Stimulated activated CD8-positive, alpha-beta memory T cell treated with anti-CD3 and anti-CD28 coated beads, Interleukin-4, amount 100 ng/mL, for 24 hours (primary cell): ENCODE measurements at regions not wholly inside any gene's neighbourhood (a gene's known extent, or its start where the extent isn't known, plus 50 kb on each side); places are given as distances from the start of the nearest gene placed in this dataset.
A peak's percentile ranks its signal among the peaks of the same experiment; 100 is the strongest.
"Not testable (repeated sequence)": the region's sequence is repeated elsewhere in the genome, so short reads cannot be mapped to it uniquely, and the experiment has no call there.

Experiments used
- DNase-seq: peaks from one replicate; pipeline ENCODE4 v3.0.0-alpha.2; 2020; ENCODE audit warnings: low read depth

- DNase-seq: not testable (repeated sequence)
Observed at GRCh38 chr14:37891500-37891899, 296.1 kb downstream of the TTC6 start.

DNA sequence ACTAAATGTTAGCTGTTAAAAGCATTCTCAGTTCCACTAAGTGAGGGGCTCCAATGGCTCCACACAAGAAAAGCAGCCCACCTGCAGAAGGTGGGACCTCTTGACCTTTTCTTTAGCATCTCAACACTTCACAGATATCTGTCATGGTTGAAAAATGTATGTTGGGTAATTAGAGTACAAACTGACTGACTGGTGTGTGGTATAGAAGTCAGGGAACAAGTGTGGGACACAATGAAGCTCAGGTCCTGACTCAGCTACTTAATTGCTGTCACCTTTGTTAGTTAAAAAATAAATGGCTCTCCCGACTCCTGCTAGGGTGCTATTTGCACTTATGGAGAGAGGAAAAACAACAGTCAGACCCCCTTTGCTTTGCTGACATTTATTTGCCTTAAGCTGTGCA lies 299.0 kb downstream of the TTC6 start:
- DNase-seq: no peak

DNA sequence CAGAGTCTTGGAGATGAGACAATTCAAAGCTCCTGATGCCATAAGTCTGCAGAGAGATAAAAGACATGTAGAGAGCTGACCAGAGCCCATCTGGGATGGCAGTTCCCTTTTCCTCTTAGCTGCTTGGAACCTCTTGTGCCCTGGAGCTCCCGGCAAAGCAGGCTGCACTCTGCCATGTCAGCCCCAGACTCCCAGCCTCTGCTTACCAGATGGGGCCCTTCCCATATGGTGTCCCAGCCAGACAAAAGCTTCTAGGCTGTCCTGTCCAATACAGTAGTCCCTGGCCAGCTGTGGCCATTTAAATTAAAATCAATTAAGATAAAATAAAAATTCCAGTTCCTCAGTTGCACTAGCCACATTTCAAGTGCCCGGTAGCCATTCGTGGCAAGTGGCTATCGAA lies 303.9 kb downstream of the TTC6 start:
- no peak for DNase-seq

DNA sequence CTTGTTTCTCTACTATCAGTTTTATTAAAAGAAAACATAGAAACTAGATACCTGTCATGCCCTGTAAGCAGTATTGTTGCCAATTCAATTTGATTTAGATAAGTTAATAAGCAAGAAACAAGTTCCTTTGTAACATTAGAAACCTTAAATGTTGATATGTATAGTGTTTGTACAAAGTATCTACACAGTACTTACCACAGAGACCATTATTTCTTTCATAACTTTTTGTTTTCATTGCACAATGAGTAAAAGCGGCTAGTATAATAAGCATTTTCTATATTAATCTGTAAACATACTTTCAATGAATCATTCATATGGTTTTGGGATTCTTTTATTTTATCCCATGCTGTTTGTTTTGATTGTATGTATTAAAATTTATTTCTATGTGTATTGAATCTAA lies 305.1 kb downstream of the TTC6 start:
- DNase-seq: no peak

DNA sequence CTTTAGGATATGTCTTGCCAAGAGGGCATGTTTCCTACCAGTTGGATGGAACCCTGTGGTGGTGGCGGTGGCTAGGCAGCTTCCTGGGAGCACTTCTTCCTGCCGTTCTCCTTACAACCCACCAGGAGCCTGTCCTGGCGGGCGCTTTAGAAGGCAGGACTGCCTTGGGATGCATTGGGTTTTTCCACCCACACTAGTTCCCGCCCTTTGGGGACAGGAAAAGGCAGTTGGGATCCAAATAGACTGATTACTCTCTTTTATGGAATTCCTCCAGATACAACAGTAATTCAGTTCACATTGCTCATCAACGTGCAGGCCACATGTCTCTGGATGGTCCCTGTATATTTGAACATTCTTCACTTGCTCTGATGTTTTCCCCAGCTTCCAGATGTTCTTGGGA lies 305.7 kb upstream of the SSTR1 start:
- DNase-seq: no peak

- DNase-seq: no peak
Observed at GRCh38 chr14:37903343-37904191, 304.1 kb upstream of the SSTR1 start.

- no peak for DNase-seq
Observed at GRCh38 chr14:37924622-37925021, 283.1 kb upstream of the SSTR1 start.

GRCh38 chr14:37932008-37932407 lies 275.7 kb upstream of the SSTR1 start:
- no peak for DNase-seq

GRCh38 chr14:37932481-37932880 lies 275.2 kb upstream of the SSTR1 start:
- no peak for DNase-seq

DNA sequence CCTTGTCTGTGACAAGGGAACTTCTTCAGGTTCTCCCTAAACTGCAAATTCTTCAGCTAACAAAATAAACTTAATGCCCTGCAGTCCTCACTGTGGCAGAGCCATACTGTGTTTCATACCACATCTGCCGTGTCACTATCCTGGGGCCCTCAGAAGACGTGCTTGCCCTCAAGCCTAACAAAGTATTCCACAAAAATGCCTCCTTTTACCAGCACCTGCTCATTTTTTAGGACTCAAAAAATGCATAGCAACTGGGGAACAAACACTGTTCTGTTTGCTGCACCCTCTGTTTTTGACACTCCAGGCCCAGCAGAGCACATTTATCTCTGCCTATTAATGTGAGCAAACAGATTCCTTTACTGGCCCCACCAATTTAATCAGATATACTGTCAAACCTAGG lies 270.7 kb upstream of the SSTR1 start:
- no peak for DNase-seq

- no peak for DNase-seq
Observed at GRCh38 chr14:37939442-37940028, 268.2 kb upstream of the SSTR1 start.

DNA sequence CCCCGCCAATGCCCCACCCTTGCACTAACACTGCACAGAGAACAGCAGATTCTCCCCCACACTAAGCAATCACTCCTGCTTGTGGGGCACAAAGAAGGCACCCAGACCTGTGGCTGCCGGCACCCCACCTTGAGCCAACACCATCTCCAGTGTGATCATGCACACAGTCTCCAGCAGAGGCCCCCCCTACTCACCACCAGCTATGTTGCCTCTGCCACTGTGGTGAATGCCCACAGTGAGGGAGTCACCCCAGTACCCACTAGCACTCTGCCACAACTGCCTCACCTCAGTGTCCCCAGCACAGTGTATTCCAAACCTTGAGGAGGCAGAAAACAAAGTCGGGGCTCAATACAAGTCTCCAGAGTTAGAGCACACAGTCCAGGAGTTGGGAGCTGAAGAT lies 261.7 kb upstream of the SSTR1 start:
- no peak for DNase-seq

DNA sequence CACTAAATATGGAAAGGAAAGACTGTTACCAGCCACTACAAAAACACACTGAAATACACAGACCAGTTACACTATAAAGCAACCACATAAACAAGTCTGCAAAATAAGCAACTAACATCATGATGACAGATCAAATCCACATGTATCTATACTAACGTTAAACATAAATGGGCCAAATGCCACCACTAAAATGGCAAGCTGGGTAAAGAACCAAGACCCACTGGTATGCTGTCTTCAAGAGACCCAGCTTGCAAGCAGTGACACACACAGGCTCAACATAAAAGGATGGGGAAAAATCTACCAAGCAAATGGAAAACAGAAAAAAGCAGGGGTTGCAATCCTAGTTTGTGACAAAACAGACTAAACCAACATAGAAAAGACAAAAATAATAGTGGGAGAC lies 260.9 kb upstream of the SSTR1 start:
- DNase-seq: no peak

GRCh38 chr14:37948266-37948665 lies 259.4 kb upstream of the SSTR1 start:
- no peak for DNase-seq

DNA sequence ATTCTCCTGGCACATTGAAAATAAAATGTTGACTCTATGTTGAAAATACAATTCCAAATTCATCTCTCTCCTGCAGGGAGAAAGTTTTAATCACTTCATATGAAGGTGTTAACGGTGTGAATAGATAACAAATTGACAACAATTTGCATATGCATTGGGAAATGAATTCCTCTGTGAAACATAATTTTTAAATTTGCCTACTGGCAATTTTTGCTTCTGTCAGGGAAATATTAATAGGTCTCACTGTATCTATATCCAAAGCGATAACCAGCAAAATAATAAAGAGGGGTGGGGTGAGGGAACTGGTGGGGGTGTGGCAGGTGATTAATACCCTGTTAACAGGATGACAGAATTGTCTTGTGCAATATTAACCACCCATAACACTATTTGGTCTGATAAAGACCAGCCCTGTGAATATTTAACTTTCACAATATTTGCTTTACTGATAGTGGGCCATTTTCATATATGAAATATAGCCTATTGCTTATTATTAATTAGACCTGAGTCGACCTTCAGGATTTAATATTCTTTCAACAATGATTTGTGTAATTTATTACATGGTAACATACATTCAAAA lies 239.0 kb upstream of the SSTR1 start:
- DNase-seq: no peak

DNA sequence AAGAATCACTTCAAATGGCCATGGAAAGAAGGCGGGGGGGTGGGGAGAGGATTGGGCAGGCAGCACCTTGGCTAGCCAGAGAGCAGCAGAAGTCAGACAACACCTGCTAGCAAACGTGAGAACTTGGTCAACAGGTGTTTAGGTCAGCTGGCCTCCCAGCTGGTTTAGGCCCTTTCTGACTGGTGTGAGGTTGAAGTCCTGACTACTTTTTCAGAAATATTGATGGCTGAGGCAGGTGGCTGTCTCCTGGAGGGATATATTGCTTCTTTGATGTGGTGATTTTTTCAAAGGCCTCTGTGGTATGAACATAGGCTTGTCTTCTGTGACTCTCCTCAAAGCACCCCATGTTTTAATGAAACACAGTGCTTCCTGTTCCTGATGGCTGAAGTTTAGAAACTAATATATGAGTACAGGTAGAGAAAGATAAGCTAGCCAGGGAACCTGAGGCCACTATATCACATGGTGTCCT lies 238.2 kb upstream of the SSTR1 start:
- DNase-seq: no peak

- no peak for DNase-seq
Observed at GRCh38 chr14:37970696-37971095, 237.0 kb upstream of the SSTR1 start.

GRCh38 chr14:37972941-37973887 lies 234.5 kb upstream of the SSTR1 start:
- no peak for DNase-seq

DNA sequence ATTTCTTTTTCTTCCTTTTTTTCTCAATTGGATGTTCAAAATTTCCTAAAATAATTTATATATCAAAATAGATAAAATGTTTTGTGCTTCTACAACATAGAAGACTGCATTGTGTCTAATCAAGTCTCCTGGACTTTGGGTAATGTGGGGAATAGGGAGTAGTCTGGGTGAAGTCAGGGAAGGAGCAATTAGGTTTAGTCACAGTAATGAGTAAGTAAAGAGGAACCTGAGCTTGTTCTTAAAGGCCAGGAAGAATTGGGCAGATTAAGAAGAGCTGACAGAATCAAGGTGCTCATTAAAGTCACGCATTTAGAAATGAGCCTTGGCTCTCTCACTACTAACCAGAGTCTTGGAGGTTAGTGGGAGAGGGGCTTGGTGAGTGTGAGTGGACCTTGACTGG lies 233.3 kb upstream of the SSTR1 start:
- no peak for DNase-seq

DNA sequence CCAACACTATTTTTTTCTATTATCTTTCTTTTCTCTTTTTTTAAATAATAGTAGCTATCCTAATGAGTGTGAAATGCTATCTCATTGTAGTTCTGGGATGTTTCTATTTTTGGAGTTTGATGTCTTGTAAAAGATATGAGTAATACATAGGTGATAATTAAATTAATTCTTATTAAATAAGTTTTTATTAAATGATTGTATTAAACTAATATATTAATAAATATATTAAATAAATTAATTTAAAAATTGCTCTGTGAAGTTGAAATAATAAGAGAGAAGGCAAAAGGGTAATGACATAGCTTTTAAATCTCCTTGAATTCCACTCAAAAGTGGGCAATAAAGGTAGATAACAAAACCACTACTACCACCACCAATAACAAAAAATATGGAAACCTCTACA lies 230.2 kb upstream of the SSTR1 start:
- no peak for DNase-seq

GRCh38 chr14:37985826-37986470 lies 221.8 kb upstream of the SSTR1 start:
- DNase-seq: peak; percentile 11

DNA sequence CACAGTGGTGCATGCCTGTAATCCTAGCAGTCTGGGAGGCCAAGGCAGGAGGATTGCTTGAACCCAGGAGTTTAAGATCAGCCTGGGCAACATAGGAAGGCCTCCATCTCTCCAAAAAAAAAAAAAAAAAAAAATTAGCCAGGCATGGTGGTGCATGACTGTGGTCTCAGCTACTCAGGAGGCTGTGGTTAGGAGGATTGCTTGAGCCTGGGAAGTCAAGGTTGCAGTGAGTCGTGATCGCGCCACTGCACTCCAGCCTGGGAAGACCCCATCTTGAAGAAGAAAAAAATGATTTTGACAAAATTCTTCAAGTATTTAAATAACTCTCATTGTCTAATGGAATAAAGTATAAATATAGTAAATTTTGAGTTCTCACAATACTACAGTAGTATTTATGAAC lies 219.2 kb upstream of the SSTR1 start:
- DNase-seq: no peak
